ENCODE measurements at regions not wholly inside any gene's neighbourhood (a gene's known extent, or its start where the extent isn't known, plus 50 kb on each side); places are given as distances from the start of the nearest gene placed in this dataset.

- H3K79me2 ChIP-seq = no peaks in the 10 kb centered on the region
- TF ChIP-seq EZH2 (IDR thresholded peaks at IDR 0.05; ENCODE audit: borderline replicate concordance) (no peak), EZH2phosphoT487 (IDR thresholded peaks at IDR 0.05; ENCODE audit: low read depth, severe bottlenecking, unreplicated experiment) (no peak), CTCF (IDR thresholded peaks at IDR 0.05; ENCODE audit: poor library complexity) (no peak)
- H3K4me1 ChIP-seq (ENCODE audit: insufficient read depth) = peaks cover 4% of the 10 kb centered on the region
- H3K9me2 ChIP-seq (replicated peaks; ENCODE audit: insufficient read depth) = no peaks in the 10 kb centered on the region
- no peak overlapping the region for H3K4me2 ChIP-seq
- H2AFZ ChIP-seq = no peak overlapping the region
- DNase-seq (ENCODE audit: low spot score) = no peak
- H3K27me3 ChIP-seq = no peaks in the 10 kb centered on the region
- H3K27ac ChIP-seq = no peak overlapping the region
- H3K36me3 ChIP-seq (replicated peaks; ENCODE audit: insufficient read depth, low read depth) = no peaks in the 10 kb centered on the region
- H3K4me3 ChIP-seq = no peak overlapping the region
- WGBS (ENCODE audit: low lambda C conversion rate, missing lambda C conversion rate) = 92% methylated on average over 4 of the region's 4 CpGs
- no peaks in the 10 kb centered on the region for H4K20me1 ChIP-seq (ENCODE audit: insufficient read depth, poor library complexity, severe bottlenecking)
- H3K9me3 ChIP-seq (ENCODE audit: low read depth) = no peaks in the 10 kb centered on the region
Observed at GRCh38 chr3:193895409-193895808, 240.5 kb upstream of the HES1 start.

GRCh38 chr3:193896419-193896818 is 239.5 kb upstream of the HES1 start:
- H3K27me3 ChIP-seq = no peaks in the 10 kb centered on the region
- peaks cover 4% of the 10 kb centered on the region for H3K4me1 ChIP-seq (ENCODE audit: insufficient read depth)
- H3K4me3 ChIP-seq = no peak overlapping the region
- H4K20me1 ChIP-seq (ENCODE audit: insufficient read depth, poor library complexity, severe bottlenecking) = no peaks in the 10 kb centered on the region
- H3K9me3 ChIP-seq (ENCODE audit: low read depth) = no peaks in the 10 kb centered on the region
- H2AFZ ChIP-seq = no peak overlapping the region
- no peak overlapping the region for H3K4me2 ChIP-seq
- no peaks in the 10 kb centered on the region for H3K79me2 ChIP-seq
- 80% methylated on average over 7 of the region's 7 CpGs for WGBS (ENCODE audit: low lambda C conversion rate, missing lambda C conversion rate)
- no peak overlapping the region for H3K27ac ChIP-seq
- TF ChIP-seq EZH2phosphoT487 (IDR thresholded peaks at IDR 0.05; ENCODE audit: low read depth, severe bottlenecking, unreplicated experiment) = no peak
- no peak for TF ChIP-seq CTCF (IDR thresholded peaks at IDR 0.05; ENCODE audit: poor library complexity)
- no peak for TF ChIP-seq EZH2 (IDR thresholded peaks at IDR 0.05; ENCODE audit: borderline replicate concordance)
- no peaks in the 10 kb centered on the region for H3K9me2 ChIP-seq (replicated peaks; ENCODE audit: insufficient read depth)
- H3K36me3 ChIP-seq (replicated peaks; ENCODE audit: insufficient read depth, low read depth) = no peaks in the 10 kb centered on the region
- no peak for DNase-seq (ENCODE audit: low spot score)

GRCh38 chr3:193897288-193897687 is 238.7 kb upstream of the HES1 start:
- no peaks in the 10 kb centered on the region for H3K79me2 ChIP-seq
- H3K9me3 ChIP-seq (ENCODE audit: low read depth) = no peaks in the 10 kb centered on the region
- H3K4me3 ChIP-seq = no peak overlapping the region
- H3K27ac ChIP-seq = no peak overlapping the region
- no peaks in the 10 kb centered on the region for H3K36me3 ChIP-seq (replicated peaks; ENCODE audit: insufficient read depth, low read depth)
- no peak overlapping the region for H3K4me2 ChIP-seq
- no peaks in the 10 kb centered on the region for H4K20me1 ChIP-seq (ENCODE audit: insufficient read depth, poor library complexity, severe bottlenecking)
- H2AFZ ChIP-seq = no peak overlapping the region
- no peaks in the 10 kb centered on the region for H3K27me3 ChIP-seq
- TF ChIP-seq EZH2phosphoT487 (IDR thresholded peaks at IDR 0.05; ENCODE audit: low read depth, severe bottlenecking, unreplicated experiment) = no peak
- no peak for TF ChIP-seq EZH2 (IDR thresholded peaks at IDR 0.05; ENCODE audit: borderline replicate concordance)
- TF ChIP-seq CTCF (IDR thresholded peaks at IDR 0.05; ENCODE audit: poor library complexity) = no peak
- peaks cover 4% of the 10 kb centered on the region for H3K4me1 ChIP-seq (ENCODE audit: insufficient read depth)
- 90% methylated on average over 10 of the region's 10 CpGs for WGBS (ENCODE audit: low lambda C conversion rate, missing lambda C conversion rate)
- H3K9me2 ChIP-seq (replicated peaks; ENCODE audit: insufficient read depth) = no peaks in the 10 kb centered on the region
- no peak for DNase-seq (ENCODE audit: low spot score)

- Histone ChIP-seq H3K27ac (no peak overlapping the region), H3K4me2 (no peak overlapping the region), H3K4me3 (no peak overlapping the region), H3K4me1 (ENCODE audit: insufficient read depth) (peaks cover 4% of the 10 kb centered on the region), H3K9me3 (ENCODE audit: low read depth) (no peaks in the 10 kb centered on the region), H2AFZ (no peak overlapping the region), H3K79me2 (no peaks in the 10 kb centered on the region), H3K36me3 (replicated peaks; ENCODE audit: insufficient read depth, low read depth) (no peaks in the 10 kb centered on the region), H3K9me2 (replicated peaks; ENCODE audit: insufficient read depth) (no peaks in the 10 kb centered on the region), H3K27me3 (no peaks in the 10 kb centered on the region), H4K20me1 (ENCODE audit: insufficient read depth, poor library complexity, severe bottlenecking) (no peaks in the 10 kb centered on the region)
- TF ChIP-seq EZH2 (IDR thresholded peaks at IDR 0.05; ENCODE audit: borderline replicate concordance) (no peak), CTCF (IDR thresholded peaks at IDR 0.05; ENCODE audit: poor library complexity) (no peak), EZH2phosphoT487 (IDR thresholded peaks at IDR 0.05; ENCODE audit: low read depth, severe bottlenecking, unreplicated experiment) (no peak)
- DNase-seq (ENCODE audit: low spot score) = no peak
- WGBS (ENCODE audit: low lambda C conversion rate, missing lambda C conversion rate) = 37% methylated on average over 10 of the region's 10 CpGs
Observed at GRCh38 chr3:193897731-193898180, 238.2 kb upstream of the HES1 start.

Measured in hepatocyte (in vitro differentiated cells).